ENCODE measurements at regions not wholly inside any gene's neighbourhood (a gene's known extent, or its start where the extent isn't known, plus 50 kb on each side); places are given as distances from the start of the nearest gene placed in this dataset.

DNA sequence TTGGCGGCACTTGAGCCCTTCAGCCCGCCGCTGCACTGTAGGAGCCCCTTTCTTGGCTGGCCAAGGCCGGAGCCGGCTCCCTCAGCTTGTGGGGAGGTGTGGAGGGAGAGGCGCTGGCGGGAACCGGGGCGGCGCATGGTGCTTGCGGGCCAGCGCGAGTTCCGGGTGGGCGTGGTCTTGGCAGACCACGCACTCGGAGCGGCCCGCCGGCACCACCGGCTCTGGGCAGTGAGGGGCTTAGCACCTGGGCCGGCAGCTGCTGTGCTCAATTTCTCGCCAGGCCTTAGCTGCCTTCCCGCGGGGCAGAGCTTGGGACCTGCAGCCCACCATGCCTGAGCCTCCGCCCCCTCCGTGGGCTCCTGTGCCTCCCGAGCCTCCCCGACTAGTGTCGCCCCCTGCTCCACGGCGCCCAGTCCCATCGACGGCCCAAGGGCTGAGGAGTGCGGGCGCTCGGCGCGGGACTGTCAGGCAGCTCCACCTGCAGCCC, 673.7 kb upstream of the BRINP3 start:
- no peak for DNase-seq (ENCODE audit: low read depth, low spot score)

DNA sequence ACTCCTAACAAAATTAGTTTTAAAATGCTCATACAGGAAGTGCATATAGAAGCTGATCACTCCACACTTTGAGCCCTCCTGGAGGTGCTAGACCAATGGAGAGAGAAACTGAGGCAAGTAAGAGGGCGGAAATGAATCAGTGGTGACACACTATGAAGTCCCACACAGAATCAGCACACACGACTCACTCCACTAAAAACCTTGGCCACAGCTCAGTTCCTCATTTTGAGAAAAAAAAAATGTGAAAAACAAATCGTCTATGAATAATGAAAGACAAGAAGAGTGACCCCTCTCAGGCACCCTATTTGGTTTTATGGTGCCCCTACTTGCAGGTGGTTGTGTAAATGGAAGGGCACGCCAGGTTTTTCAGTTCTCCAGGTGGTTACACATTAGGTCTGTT, 675.1 kb upstream of the BRINP3 start:
- DNase-seq (ENCODE audit: low read depth, low spot score) = no peak

GRCh38 chr1:191155178-191155577, 677.5 kb upstream of the BRINP3 start:
- DNase-seq (ENCODE audit: low read depth, low spot score) = no peak

- no peak for DNase-seq (ENCODE audit: low read depth, low spot score)
Observed at GRCh38 chr1:191160837-191161236, 683.2 kb upstream of the BRINP3 start.

DNA sequence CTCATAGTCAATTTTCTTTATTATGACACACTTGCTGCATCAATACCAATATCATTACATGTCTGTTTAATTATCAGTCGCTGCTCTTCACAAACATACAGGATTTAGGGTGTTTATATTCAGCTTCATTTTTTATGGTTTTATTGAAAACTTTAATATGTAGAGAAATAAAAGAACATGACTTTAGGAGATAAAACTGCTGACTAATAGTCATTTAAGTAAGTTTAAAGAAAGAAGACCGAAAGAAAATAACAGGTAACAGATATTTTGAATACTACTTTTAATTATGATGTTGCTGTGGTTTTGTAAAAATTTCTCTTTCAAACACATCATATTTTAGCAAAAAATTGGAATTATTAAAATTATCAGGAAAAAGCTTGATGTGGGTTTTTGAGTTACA, 685.1 kb upstream of the BRINP3 start:
- no peak for DNase-seq (ENCODE audit: low read depth, low spot score)

DNA sequence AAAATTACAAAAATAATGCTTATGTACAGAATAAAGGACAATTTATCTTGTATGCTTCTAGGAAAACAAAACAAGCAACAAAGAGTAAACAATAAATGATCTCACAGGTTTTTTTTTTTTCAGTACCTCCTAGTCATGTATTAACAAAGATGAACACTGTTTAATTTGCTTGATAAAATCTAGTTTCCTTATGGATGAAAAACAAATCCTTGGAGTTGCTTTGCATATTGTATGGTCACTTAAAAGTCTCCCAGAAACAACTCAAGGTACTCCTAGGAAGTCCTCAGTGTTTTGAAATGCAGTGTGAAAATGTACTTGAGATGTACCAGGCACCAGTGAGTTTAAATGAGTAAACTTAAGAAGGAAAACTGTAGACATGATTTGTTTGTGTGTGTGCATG, 686.0 kb upstream of the BRINP3 start:
- DNase-seq (ENCODE audit: low read depth, low spot score) = no peak

DNA sequence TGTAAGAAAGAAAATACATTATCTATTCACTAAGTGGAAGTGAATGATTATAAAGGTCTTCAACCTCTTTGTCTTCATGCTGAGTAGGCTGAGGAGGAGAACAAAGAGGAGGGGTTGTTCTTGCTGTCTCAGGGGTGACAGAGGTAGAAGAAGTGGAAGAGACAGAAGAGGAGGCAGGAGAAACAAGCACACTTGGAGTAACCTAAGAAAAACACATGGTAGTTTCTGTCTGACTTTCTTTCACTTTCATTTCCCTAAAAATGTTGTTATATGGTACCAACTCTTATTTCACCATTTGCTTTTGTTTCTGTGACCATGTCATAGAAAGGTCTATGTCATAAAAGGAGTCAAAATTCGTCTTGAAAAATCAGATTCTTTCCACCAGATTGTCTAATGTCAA, 696.6 kb upstream of the BRINP3 start:
- no peak for DNase-seq (ENCODE audit: low read depth, low spot score)

- no peak for DNase-seq (ENCODE audit: low read depth, low spot score)
Observed at GRCh38 chr1:191176131-191176530, 698.5 kb upstream of the BRINP3 start.

GRCh38 chr1:191206513-191207207, 729.0 kb upstream of the BRINP3 start:
- no peak for DNase-seq (ENCODE audit: low read depth, low spot score)

- no peak for DNase-seq (ENCODE audit: low read depth, low spot score)
Observed at GRCh38 chr1:191222206-191222605, 744.5 kb upstream of the BRINP3 start.

DNA sequence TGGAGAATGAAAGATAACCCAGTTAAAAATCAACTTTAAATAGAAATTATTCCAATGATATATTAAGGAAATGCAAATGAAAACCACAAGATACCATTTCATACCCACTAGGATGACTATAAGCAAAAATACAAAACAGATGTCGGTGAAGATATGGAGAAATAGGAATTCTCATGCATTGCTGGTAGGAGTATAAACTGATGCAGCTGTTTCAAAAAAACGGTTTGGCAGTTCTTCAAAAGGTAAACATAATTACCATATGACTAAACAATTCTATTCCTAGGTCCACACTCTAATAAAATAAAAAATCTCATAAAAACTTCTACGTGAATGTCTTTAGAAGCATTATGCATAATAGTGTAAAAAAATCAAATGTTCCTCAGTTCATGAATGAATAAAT, 763.3 kb upstream of the BRINP3 start:
- DNase-seq (ENCODE audit: low read depth, low spot score) = no peak

GRCh38 chr1:191255354-191256054, 777.8 kb upstream of the BRINP3 start:
- DNase-seq (ENCODE audit: low read depth, low spot score) = no peak

DNA sequence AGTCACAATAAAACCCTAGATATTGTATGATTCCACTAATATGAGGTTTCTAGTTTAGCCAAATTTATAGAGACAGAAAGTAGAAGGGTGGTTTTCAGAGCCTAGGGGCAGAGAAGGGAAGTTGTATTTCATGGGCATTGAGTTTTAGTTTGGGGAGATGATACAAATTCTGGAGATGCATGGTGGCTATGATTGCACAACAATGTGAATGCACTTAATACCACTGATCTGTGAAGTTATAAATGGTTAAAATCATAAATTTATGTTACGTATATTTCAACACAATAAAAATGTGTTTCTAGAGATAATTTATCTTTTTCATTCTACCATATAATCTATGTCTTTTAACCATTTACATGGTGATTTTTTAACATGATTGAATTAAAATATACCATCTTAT, 779.3 kb upstream of the BRINP3 start:
- DNase-seq (ENCODE audit: low read depth, low spot score) = no peak

- no peak for DNase-seq (ENCODE audit: low read depth, low spot score)
Observed at GRCh38 chr1:191260056-191260455, 782.4 kb upstream of the BRINP3 start.

- no peak for DNase-seq (ENCODE audit: low read depth, low spot score)
Observed at GRCh38 chr1:191261111-191261510, 783.4 kb upstream of the BRINP3 start.

- no peak for DNase-seq (ENCODE audit: low read depth, low spot score)
Observed at GRCh38 chr1:191279266-191279800, 801.7 kb upstream of the BRINP3 start.

GRCh38 chr1:191284175-191284574, 806.5 kb upstream of the BRINP3 start:
- no peak for DNase-seq (ENCODE audit: low read depth, low spot score)

DNA sequence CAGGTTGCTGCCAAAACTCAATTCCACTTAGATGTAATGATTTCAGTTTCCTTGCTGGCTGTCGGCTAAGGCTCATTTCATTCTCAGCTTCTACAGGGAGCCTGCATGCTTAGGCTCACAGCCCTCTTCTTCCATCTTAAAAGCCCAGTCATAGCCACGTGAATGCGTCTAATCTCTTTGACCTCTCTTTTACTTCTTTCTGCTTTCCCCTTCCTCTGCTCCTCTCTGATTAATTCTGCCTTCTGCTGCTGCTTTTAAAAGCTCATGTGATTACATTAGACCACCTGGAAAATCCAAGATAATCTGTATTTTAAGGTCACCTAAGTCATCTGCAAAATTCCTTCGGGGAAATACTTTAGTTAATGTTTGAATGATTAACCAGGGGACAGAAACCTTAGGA, 812.8 kb upstream of the BRINP3 start:
- no peak for DNase-seq (ENCODE audit: low read depth, low spot score)

GRCh38 chr1:191305370-191305769, 827.7 kb upstream of the BRINP3 start:
- no peak for DNase-seq (ENCODE audit: low read depth, low spot score)

DNA sequence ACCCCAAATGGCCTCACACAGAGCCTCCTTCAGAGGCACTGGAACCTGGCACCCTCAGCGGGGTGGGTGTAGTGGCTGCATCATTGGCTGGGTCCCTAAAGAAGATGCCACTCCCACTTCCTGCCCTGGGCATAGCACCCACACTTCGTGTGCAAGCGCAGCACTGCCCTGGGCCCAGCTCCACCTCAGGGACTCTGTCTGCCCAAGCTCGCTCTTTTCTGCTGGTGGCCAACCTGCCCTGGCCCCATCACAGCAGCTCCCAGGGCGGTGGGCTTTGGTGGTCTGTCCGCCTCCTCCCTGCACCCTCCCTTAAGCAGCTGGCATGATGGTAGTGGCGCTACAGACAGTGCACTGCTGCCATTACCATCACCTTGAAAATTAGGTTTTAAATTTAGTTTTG, 829.3 kb upstream of the BRINP3 start:
- DNase-seq (ENCODE audit: low read depth, low spot score) = no peak

DNA sequence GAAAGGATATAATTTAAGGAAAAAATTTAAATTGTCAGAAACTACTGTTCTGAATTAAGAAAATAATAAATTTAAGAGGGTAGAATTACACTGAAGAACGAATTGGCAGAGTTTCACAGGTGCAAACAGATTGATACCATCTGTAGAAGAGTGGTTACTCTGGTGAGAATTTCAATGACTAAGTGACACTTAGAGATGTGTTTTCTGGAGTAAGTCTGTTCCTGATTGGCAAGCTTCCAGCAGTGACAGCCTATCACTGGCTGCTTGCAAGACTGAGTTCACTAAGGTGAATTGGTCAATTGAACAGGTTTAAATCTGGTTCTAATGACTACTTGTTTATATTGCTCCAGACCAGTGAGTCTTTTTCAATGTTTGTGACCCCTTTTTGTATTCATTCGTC, 838.2 kb upstream of the RGS18 start:
- no peak for DNase-seq (ENCODE audit: low read depth, low spot score)

- DNase-seq (ENCODE audit: low read depth, low spot score) = no peak
Observed at GRCh38 chr1:191327868-191328267, 830.4 kb upstream of the RGS18 start.

DNA sequence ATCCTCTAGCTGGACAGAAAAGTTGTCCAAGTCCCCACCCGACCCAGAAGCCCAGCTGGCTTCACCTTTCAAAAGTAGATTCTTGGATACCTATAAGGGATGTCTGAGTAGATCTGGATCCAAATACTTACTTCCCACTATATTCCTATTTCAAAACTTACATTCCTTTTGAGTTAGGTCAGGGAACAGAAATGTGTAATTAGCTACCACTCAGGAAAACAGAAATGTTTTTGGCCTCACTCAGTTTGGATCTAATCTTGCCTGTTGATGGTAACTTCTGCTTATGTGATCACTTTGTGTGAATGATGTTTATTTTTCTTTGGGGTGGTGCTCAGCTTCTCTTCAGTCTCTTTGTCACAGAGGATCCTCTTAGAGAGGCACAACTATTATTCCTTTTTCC, 814.4 kb upstream of the RGS18 start:
- no peak for DNase-seq (ENCODE audit: low read depth, low spot score)
